Progenitor cell of endocrine pancreas (in vitro differentiated cells): ENCODE measurements at regions not wholly inside any gene's neighbourhood (a gene's known extent, or its start where the extent isn't known, plus 50 kb on each side); places are given as distances from the start of the nearest gene placed in this dataset.
"Not testable (repeated sequence)": the region's sequence is repeated elsewhere in the genome, so short reads cannot be mapped to it uniquely, and the experiment has no call there.

Experiments used
- DNase-seq: peaks from one replicate; pipeline ENCODE4 v3.0.0; 2021; ENCODE audit warnings: low spot score; ENCODE audit not compliant: unreplicated experiment
- H3K27ac Mint-ChIP-seq: 2 replicates; pipeline ENCODE4 v1.8.0; 2021; ENCODE audit warnings: mild to moderate bottlenecking, moderate library complexity, mixed read lengths
- H3K27me3 Mint-ChIP-seq: 2 replicates; pipeline ENCODE4 v1.8.0; 2021; ENCODE audit warnings: mixed read lengths
- H3K36me3 Mint-ChIP-seq: 2 replicates; pipeline ENCODE4 v1.8.0; 2022; ENCODE audit warnings: mixed read lengths; ENCODE audit not compliant: insufficient read depth
- H3K4me1 Mint-ChIP-seq: 2 replicates; pipeline ENCODE4 v1.8.0; 2021; ENCODE audit warnings: low read depth, mixed read lengths
- H3K4me3 Mint-ChIP-seq: 2 replicates; pipeline ENCODE4 v1.8.0; 2021; ENCODE audit warnings: low read depth, mild to moderate bottlenecking, moderate library complexity, mixed read lengths
- H3K9me3 Mint-ChIP-seq: 2 replicates; pipeline ENCODE4 v1.8.0; 2021; ENCODE audit warnings: low read depth, mixed read lengths
- CTCF ChIP-seq: fragments of 200-600 bp; sonication (generic); IDR thresholded peaks from one replicate; pipeline ENCODE4 v1.5.0; 2021; ENCODE audit warnings: antibody characterized with exemption, mild to moderate bottlenecking; ENCODE audit not compliant: unreplicated experiment

- no peak for DNase-seq
- Mint-ChIP-seq H3K4me1 (no peaks in the 10 kb centered on the region), H3K4me3 (no peak overlapping the region), H3K36me3 (no peaks in the 10 kb centered on the region), H3K9me3 (no peaks in the 10 kb centered on the region), H3K27ac (no peak overlapping the region), H3K27me3 (peaks cover 12% of the 10 kb centered on the region)
- no peak for TF ChIP-seq CTCF
Observed at GRCh38 chr2:5007596-5007995, 684.6 kb upstream of the SOX11 start.

- Mint-ChIP-seq H3K4me3 (no peak overlapping the region), H3K9me3 (peaks cover 15% of the 10 kb centered on the region)
Observed at GRCh38 chr2:5019324-5019723, 672.9 kb upstream of the SOX11 start.

GRCh38 chr2:5020116-5020875, 671.9 kb upstream of the SOX11 start:
- H3K4me1 Mint-ChIP-seq = peaks cover 4% of the 10 kb centered on the region
- H3K4me3 Mint-ChIP-seq = no peak overlapping the region
- no peak overlapping the region for H3K27ac Mint-ChIP-seq
- no peak for TF ChIP-seq CTCF
- DNase-seq = no peak
- peaks cover 15% of the 10 kb centered on the region for H3K9me3 Mint-ChIP-seq
- no peaks in the 10 kb centered on the region for H3K27me3 Mint-ChIP-seq
- H3K36me3 Mint-ChIP-seq = peaks cover 9% of the 10 kb centered on the region

More at GRCh38 chr2:5019324-5019723, 672.9 kb upstream of the SOX11 start:
- Mint-ChIP-seq H3K4me1 (peaks cover 4% of the 10 kb centered on the region), H3K27me3 (no peaks in the 10 kb centered on the region), H3K27ac (no peak overlapping the region), H3K36me3 (peaks cover 9% of the 10 kb centered on the region)
- no peak for DNase-seq
- no peak for TF ChIP-seq CTCF

- no peak overlapping the region for H3K27ac Mint-ChIP-seq
- H3K9me3 Mint-ChIP-seq = peaks cover 15% of the 10 kb centered on the region
- H3K27me3 Mint-ChIP-seq = no peaks in the 10 kb centered on the region
- H3K4me1 Mint-ChIP-seq = peaks cover 4% of the 10 kb centered on the region
- no peak for DNase-seq
- H3K36me3 Mint-ChIP-seq = peaks cover 9% of the 10 kb centered on the region
- TF ChIP-seq CTCF = no peak
- H3K4me3 Mint-ChIP-seq = no peak overlapping the region
Observed at GRCh38 chr2:5021136-5021535, 671.0 kb upstream of the SOX11 start.

GRCh38 chr2:5022061-5022460, 670.1 kb upstream of the SOX11 start:
- H3K36me3 Mint-ChIP-seq = peaks cover 9% of the 10 kb centered on the region
- no peak overlapping the region for H3K4me3 Mint-ChIP-seq
- H3K27me3 Mint-ChIP-seq = no peaks in the 10 kb centered on the region
- H3K9me3 Mint-ChIP-seq = peaks cover 15% of the 10 kb centered on the region
- TF ChIP-seq CTCF = no peak
- H3K4me1 Mint-ChIP-seq = peaks cover 4% of the 10 kb centered on the region
- H3K27ac Mint-ChIP-seq = peak overlapping the region; percentile 96
- no peak for DNase-seq

GRCh38 chr2:5022708-5023635, 669.2 kb upstream of the SOX11 start:
- H3K27me3 Mint-ChIP-seq, H3K36me3 Mint-ChIP-seq, DNase-seq, H3K4me1 Mint-ChIP-seq: not testable (repeated sequence)
- peaks cover 15% of the 10 kb centered on the region for H3K9me3 Mint-ChIP-seq
- H3K27ac Mint-ChIP-seq = peak overlapping the region; percentile 96
- peak overlapping the region; percentile 7 for H3K4me3 Mint-ChIP-seq
